ENCODE measurements at regions not wholly inside any gene's neighbourhood (a gene's known extent, or its start where the extent isn't known, plus 50 kb on each side); places are given as distances from the start of the nearest gene placed in this dataset.
"Not testable (repeated sequence)": the region's sequence is repeated elsewhere in the genome, so short reads cannot be mapped to it uniquely, and the experiment has no call there.

DNA sequence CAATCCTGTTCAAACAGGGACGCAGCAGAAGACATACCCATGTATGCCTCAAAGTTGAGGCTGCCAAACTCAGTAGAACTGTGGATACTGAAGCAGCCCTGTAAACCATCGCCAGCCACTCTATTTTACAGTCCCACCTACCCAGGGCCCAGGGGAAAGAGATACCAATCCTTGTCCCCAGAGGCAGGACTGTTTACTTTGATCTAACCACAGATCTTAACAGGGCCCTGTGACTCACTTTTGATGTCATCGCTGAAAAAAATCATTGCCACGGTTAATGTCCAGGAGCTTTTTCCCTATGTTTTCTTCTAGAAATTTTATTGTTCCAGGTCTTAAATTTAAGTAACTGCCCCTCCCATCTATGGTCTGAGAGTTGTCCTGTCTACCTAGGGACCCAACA is 538.4 kb upstream of the NCAM2 start:
- FAIRE-seq (no peak), DNase-seq (ENCODE audit: low spot score) (no peak)

DNA sequence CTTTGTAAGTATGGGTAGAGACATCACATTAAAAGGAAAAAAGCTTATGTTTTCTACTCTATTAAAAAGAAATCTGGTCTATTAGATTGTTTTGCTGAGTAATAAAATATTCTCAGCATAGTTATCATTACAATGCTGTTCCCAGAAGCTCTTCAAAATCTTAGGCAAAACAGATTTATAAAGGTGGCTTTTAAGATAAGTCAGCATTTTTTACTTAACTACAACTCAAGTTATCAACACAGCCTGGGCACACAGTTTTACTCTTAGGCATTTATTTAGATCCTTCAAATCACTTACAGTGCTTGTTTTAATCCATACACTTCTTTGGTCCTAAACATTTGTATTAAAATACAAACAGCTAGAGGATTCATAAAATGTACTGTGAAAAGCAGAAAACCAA is 534.8 kb upstream of the NCAM2 start:
- FAIRE-seq (no peak), DNase-seq (ENCODE audit: low spot score) (no peak)

DNA sequence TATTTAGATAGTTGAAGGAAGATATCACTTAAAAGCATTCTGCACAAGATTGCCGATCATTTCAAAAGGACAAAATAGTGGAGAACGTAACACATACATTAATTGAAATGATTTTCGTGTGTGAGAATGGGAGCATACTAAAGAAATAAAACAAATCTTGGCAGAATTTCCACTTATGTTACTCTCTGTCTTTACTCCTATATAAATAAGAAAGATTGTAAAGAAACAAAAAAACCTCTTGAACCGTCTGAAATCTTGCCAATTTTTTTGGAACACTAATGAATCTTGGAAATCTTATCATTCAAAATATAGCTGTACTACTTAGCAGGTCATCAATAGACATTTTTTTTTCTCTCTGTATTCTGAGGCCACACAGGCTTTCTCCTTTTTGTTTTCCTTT is 528.8 kb upstream of the NCAM2 start:
- no peak for DNase-seq (ENCODE audit: low spot score)
- no peak for FAIRE-seq

DNA sequence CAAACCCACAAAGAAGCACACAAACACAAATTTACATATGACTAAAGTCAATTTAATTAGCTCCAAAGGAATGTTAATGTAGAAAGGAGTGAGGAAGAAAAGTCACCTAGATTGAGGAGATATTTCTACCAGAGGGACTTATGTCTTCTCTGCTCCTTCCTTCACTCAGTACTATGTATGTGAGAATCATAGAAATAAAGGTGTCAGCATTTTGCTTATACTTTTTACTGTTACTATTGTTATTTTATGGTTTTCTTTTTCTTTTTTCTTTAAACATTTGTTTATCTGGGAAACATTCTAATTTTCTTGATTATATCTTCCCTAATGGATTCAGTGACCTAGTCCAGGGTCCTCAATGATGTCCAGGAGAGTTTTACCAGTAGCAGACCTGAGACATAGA is 511.9 kb upstream of the NCAM2 start:
- no peak for FAIRE-seq
- DNase-seq (ENCODE audit: low spot score): no peak

DNA sequence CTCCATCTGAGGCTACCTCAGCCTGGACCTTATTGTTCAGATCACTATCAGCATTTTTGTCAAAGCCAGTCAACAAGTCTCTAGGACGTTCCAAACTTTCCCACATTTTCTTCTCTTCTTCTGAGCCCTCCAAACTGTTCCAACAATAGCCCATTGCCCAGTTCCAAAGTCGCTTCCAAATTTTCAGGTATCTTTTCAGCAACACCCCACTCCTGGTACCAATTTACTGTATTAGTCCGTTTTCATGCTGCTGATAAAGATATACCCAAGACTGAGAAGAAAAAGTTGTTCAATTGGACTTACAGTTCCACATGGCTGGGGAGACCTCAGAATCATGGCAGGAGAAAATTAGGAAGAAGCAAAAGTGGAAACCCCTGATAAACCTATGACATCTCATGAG is 495.3 kb upstream of the NCAM2 start:
- DNase-seq (ENCODE audit: low spot score); FAIRE-seq: not testable (repeated sequence)

DNA sequence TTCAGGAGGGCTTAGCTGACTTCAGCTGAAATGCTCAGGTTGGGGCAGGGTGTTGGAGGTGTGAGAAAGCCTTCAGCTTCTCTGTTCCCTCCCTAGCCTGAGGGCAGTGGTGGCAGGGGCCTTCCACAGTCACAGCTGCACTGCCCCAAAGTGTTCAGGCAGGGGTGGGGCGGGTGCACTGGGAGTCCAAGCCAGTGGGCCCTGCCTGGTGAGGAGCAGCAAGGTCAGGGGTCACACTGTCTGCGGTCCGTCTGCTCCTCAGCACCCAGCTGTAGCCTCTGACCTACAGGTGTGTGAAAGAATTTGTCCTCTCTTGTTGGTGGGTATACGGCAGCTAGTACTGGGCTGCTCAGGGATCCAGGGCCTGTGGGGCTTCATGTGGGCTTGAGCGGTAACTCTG is 490.4 kb upstream of the NCAM2 start:
- FAIRE-seq: no peak

DNA sequence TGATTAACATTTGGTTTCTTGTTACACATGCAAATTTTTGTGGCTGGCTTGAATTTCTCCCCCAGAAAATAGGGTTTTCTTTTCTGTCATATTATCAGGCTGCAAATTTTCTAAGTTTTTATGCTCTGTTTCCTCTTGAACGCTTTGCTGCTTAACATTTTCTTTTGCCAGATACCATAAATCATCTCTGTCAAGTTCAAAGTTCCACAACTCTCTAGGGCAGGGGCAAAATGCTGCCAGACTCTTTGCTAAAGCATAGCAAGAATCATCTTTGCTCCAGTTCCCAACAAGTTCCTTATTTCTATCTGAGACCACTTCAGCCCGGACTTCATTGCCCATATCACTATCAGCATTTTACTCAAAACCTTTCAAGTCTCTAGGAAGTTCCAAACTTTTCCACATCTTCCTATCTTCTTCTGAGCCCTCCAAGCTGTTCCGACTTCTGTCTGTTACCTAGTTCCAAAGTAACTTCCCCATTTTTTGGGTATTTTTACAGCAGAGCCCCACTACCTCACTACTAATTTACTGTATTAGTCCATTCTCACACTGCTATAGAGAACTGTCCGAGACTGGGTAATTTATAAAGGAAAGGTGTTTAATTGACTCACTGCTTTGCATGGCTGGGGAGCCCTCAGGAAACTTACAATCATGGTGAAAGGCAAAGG is 486.9 kb upstream of the NCAM2 start:
- FAIRE-seq: no peak
- DNase-seq (ENCODE audit: low spot score): no peak

More for the DNA sequence above, 490.4 kb upstream of the NCAM2 start:
- DNase-seq (ENCODE audit: low spot score): no peak

DNA sequence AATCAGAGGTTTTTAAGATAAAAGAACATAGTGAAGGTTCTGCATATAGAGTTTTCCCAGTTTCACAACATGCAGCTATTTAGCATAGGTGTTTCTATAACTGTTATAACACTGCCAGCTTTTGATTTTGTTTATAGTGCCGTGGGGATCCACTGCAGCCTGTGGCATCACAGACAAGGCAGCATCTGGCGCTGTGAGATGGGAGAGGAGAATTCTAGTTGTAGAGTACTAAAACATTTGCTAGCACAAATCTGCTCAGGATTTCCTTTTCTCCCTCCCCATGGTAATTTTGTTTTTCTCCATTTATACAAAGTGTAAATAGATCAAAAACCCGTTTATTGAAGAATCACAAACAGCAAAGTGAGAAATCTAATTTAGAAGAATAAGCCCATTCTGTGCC is 482.8 kb upstream of the NCAM2 start:
- DNase-seq (ENCODE audit: low spot score) (no peak), FAIRE-seq (no peak)

DNA sequence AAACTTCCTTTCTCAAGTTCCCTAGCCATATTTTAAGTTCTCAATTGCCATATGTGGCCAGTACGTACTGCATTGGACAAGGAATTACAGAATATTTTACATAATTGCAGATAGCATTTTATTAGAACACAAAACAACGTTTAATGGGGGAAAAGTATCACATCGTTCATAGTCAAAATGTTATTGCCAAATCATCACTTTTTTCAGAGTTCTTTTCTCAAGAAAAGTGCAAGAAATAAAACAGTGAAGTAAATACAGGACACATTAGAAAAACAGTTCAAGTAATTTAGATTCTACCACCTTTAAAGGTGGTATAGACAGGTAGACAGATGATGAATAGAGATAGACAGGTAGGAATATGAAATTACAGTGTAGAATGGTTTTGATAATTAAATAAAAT is 479.1 kb upstream of the NCAM2 start:
- FAIRE-seq (no peak), DNase-seq (ENCODE audit: low spot score) (no peak)

DNA sequence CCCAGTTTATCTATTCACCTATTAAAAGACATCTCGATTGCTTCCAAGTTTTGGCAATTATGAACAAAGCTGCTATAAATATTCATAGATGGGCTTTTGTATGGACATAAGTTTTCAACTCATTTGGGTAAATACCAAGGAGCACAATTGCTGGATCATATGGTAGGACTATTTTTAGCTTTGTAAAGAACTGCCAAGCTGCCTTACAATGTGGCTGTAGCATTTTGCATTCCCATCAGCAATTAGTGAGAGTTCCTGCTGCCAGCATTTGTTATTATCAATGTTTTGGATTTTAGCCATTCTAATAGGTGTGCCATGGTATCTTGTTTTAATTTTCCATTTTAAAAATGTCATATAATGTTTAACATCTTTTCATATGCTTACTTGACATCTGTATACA is 475.6 kb upstream of the NCAM2 start:
- DNase-seq (ENCODE audit: low spot score) (no peak), FAIRE-seq (no peak)

DNA sequence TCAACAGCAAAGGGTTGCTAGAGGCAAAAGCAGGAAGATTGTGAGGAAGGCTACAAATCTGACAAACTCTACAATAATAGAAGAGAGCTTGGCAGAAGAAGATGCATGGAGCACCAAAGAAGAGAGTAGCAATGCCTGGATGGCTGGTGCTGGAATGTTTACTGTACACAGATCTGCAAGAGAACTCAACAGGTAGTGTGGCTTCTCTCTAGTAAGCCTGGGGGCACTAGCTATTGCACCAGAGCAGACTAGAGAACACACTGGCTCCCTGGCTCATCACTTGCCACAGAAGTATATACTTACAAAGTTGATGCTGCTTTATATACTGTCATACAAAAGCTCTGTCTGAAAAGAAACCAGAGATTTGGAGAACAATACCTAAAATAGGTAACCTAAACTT is 475.0 kb upstream of the NCAM2 start:
- no peak for DNase-seq (ENCODE audit: low spot score)
- FAIRE-seq: no peak

DNA sequence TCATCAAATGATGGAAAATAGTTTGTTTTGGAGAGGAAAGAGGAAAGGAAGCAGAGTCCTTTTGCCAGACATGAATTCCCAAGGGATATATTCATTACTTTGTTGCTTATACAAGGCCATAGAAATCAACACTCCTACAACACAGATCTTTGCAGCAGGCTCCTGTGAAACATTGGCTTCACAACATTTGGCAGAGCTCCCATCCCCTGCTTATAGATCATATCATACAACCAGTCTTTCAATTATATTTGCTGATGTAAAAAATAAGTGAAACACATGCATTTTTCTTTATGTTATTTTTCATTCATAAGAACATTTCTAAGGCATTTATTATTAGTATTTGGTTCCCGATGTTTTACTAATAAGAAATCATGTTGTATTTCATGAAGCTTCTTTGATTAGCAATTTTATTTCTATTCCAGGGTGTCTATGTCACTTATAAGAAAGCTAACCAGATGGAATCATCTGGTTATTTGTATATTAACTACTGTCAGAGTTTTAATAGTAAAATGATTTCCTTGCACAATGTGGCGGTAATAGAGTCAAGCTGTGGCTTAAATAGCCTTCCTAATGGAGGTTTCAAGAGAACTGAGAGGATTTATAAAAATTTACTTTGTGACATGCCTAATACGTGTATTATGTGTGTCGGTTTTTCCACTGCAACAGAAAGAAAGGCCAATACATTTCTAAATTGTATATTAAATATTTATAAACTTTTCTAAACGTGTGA is 470.3 kb upstream of the NCAM2 start:
- no peak for FAIRE-seq
- no peak for DNase-seq (ENCODE audit: low spot score)

DNA sequence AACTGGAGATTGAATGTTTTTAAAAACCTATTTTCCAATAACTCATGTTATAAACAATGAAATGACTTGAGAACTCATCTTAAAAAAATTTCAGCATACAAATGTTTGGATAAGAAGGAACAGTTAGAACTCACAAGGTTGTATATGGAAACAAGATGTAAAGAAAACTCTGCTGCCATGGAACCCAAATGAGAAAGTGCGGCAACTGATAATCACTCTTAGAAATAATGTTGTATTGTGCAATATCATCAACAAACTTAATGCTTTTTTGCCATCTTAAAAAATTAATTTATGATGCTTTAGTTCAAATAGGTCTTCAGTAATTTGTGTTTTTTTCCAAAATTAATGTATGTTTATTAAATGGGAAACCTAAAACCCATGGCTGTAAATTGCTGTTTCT is 461.1 kb upstream of the NCAM2 start:
- FAIRE-seq (no peak), DNase-seq (ENCODE audit: low spot score) (no peak)

DNA sequence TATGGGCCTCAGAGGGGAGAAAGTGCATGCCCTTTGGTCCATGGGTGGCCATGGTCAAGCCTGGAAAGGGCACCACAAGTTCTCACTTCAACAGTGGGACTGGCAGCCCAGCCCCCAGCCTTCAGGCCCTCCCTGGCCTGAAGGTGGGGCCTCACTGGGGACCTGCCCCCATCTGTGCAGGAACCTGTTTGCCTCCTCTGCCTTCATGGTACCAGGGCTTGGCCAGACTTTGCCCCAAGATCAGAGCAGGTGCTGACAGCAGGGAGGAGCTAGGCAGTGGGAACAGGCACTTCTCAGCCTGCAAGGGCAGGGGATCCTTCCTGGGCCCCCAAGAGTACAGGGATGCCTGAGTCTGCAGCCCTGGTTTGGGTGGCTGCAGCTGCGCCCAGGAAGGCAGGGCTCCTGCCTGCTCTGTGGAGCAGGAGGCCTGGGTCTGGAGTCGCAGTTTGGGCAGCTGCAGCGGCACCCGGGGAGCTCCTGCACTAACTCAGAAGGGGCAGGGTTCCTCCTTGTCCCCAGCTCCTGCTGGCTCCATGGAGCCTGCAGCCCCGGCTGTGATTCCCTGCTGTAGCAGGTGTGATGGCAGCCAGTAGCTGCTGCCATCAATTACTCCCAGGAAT is 460.1 kb upstream of the NCAM2 start:
- no peak for DNase-seq (ENCODE audit: low spot score)
- FAIRE-seq: no peak

DNA sequence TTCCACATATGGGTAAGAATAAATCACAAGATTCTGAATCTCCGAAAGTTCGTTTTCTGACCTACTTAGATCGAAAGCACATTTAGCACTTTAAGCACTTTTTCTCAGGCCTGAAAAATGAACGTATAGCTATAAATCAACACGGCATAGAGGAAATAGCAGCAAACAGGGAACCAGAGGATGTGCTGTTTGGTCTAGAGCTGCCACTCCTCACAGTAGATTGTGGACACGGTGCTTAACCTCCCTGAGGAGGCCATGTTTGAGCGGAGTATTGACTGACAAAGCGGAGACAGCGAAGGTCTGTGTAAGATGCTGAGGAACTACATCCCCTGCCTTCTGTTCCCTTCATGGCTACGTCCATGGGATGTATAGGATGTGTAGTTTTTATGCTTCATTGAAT is 452.8 kb upstream of the NCAM2 start:
- FAIRE-seq: no peak
- DNase-seq (ENCODE audit: low spot score): no peak

DNA sequence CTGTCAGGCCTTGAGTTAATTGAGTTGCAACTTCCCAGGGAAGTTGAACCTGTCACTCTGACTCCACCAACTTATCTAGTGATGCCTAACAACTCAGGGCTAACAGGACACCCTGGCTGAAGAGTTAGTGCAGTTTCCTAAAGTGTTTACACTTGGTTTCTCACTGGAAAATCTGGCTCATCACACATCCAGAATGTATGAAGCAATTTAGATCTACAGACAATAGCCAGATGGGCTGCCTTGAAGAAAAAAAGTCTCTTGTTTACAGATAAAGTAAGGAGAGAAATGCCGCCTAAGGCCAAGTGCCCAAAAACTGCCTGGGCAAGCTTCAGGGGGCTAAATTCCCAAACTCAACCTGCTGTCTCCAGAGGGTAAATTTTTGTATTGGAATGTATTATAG is 446.3 kb upstream of the NCAM2 start:
- FAIRE-seq (no peak), DNase-seq (ENCODE audit: low spot score) (no peak)

DNA sequence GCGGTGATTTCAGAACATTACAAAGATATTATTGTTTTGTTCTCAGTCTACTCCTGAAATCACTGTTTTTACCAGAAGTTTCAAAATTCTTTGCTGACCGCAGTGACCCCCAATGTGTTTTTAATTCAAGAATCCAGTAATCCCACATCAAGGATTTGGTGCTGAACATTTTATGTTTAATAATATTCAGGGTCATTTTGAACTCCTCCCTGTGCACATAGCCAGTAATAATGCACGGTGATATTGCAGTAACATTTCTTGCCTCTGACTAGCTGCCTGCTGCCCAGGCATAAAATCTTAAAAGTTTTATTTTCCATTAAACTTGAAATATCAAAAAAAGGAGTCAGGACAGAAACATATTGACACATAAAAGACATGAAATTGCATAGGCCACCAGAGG is 443.4 kb upstream of the NCAM2 start:
- no peak for FAIRE-seq
- DNase-seq (ENCODE audit: low spot score): no peak

DNA sequence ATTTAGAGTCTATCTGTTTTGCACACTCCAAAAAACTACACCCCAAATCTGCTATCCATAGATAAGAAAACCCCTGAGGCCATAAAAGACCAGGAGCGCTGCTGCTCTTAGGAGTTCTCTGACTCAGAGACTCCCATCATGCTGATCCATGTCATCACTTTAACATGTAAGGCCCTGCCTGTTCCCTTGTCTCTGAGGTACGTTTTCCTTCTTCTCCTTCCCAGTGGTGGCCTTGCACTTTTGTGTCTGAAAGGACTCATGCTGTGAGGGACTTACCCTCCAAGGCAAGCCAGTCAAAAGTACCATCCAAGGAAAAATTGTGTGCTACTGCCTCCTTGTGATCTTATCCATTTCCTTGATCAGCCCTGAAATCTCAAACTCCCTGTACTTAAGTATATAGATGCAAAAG is 427.4 kb upstream of the NCAM2 start:
- no peak for DNase-seq (ENCODE audit: low spot score)
- FAIRE-seq: no peak

DNA sequence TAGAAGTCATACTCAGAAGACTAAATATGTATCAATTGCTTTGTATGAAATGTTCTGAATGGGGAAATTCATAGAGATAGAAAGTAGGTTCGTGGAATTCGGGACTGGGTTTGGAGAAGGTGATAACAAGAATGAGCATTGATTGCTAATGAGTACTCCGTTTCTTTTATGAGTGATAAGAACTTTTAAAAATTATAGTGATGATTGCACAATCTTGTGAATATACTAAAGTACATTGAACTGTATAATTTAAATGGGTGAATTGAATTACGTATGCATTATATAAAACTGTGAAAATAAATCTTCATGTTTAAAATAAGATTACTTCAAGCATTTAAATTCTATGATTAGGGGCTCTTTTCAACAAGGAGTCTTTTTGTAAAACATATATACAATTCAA is 425.6 kb upstream of the NCAM2 start:
- FAIRE-seq: no peak
- no peak for DNase-seq (ENCODE audit: low spot score)

DNA sequence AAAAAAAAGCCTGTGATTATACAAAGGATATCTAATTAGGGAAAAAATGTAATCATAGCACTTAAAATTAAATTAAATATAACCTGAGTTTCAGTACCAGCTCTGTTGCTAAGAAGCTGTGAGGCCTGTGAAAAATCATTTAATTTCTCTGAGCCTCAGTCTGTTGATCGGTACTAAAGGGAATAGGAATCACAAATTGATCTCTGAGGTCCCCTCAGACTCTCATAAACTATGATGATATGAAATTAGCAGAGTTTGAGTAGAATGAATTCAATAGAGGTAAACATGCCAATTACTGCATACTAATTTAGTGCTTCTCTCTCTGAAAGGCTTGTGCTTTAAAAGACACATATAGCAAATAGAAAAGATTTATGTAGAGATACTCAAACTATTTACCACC is 416.8 kb upstream of the NCAM2 start:
- no peak for FAIRE-seq

DNA sequence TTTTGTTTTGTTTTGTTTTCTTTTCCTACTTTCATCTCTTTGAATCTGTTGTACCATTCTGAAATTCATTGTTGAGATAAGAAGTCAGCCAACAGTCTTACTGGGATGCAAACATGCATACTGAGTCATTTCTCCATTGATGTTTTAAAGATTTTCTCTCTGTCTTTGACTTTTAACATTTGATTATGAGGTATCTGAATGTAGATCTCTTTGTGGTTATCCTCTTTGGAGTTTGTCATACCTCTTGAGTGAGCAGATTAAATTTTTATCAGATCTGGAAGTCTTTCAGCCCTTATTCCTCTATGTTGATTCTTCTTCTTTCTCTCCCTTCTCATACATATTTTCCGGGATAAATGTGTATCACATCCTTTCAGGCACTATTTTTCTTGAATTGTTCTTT is 406.9 kb upstream of the NCAM2 start:
- FAIRE-seq: no peak
- DNase-seq (ENCODE audit: low spot score): no peak

More for the DNA sequence above, 416.8 kb upstream of the NCAM2 start:
- no peak for DNase-seq (ENCODE audit: low spot score)

DNA sequence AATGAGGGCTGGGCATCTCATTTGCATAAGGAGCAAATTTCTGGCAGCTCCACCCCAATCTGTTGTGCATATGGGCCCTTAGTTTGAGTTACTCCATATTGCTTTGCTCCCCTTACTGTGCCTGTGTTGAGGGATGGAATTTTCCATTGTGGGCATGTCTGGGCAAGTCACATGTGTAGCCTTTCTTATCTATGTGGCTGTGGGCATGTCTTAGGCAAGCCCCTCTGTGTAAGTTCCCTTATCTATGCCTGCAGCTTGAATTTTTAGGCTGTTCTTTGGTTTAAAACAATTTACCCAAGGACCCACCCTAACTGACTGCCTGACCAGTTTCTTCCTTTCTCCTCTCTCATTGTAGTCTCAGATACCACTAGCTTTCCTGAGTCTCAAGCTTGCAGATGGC is 405.7 kb upstream of the NCAM2 start:
- DNase-seq (ENCODE audit: low spot score) (no peak), FAIRE-seq (no peak)

DNA sequence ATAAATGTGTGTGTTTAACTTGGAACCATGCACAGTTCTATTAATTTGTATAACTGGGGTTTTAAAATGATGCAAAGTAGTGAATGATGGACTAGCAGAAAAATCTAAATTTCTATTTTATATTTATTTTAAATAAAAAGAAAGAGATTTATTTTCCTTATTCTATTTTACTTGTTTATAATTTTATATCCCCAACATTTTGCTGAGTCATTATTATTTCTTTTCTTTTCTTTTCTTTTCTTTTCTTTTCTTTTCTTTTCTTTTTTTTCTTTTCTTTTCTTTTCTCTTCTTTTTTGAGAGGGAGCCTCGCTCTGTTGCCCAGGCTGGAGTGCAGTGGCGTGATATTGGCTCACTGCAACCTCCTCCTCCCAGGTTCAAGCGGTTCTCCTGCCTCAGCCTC is 395.0 kb upstream of the NCAM2 start:
- DNase-seq (ENCODE audit: low spot score): no peak
- FAIRE-seq: no peak

All from RCC 7860 (cell line).